ENCODE measurements at regions not wholly inside any gene's neighbourhood (a gene's known extent, or its start where the extent isn't known, plus 50 kb on each side); places are given as distances from the start of the nearest gene placed in this dataset.

GRCh38 chr5:124253203-124253810 lies 493.1 kb downstream of the ZNF608 start (continued):
- TF ChIP-seq CEBPG (CRISPR knock-in tag; IDR thresholded peaks at IDR 0.05), result no peak
- TF ChIP-seq CEBPG (tag; conservative IDR thresholded peaks at IDR 0.05 in 1 of 2, IDR thresholded peaks at IDR 0.05 in 1 of 2), result no peak
- no peak for TF ChIP-seq ZNF436 (CRISPR knock-in tag; IDR thresholded peaks at IDR 0.05)
- no peak for TF ChIP-seq STAT6 (CRISPR knock-in tag; IDR thresholded peaks at IDR 0.05)
- no peak for TF ChIP-seq HDAC2 (IDR thresholded peaks at IDR 0.05)
- no peak for TF ChIP-seq ZNF644 (tag; IDR thresholded peaks at IDR 0.05; ENCODE audit: low read depth)
- no peak for TF ChIP-seq PML (IDR thresholded peaks at IDR 0.05; ENCODE audit: low read length)

- Histone ChIP-seq H3K36me3 (ENCODE audit: control insufficient read depth, insufficient read depth, low read length) (no peaks in the 10 kb centered on the region), H3K79me2 (ENCODE audit: control insufficient read depth, insufficient read depth, low read length) (no peaks in the 10 kb centered on the region), H4K20me1 (replicated peaks; ENCODE audit: control insufficient read depth, insufficient read depth, low read length) (no peaks in the 10 kb centered on the region), H3K4me3 (no peak overlapping the region), H3K27me3 (ENCODE audit: control insufficient read depth in 2 of 2, insufficient read depth in 2 of 2, low read length in 2 of 2) (no peaks in the 10 kb centered on the region), H3K27ac (ENCODE audit: extremely low read depth, low read depth, low read length) (no peak overlapping the region), H3K9ac (ENCODE audit: insufficient read depth in 1 of 2, low read depth in 2 of 2, low read length in 2 of 2) (no peak overlapping the region), H3K9me1 (ENCODE audit: control insufficient read depth, insufficient read depth, low read length) (no peaks in the 10 kb centered on the region), H2AFZ (ENCODE audit: low read depth, low read length) (no peak overlapping the region), H3K4me1 (replicated peaks in 1 of 2; ENCODE audit: control insufficient read depth in 2 of 2, insufficient read depth in 2 of 2, low read length in 2 of 2) (no peaks in the 10 kb centered on the region; a peak in 1 of 5 replicates), H3K9me3 (replicated peaks; ENCODE audit: control insufficient read depth, insufficient read depth, low read depth, low read length) (no peaks in the 10 kb centered on the region), H3K4me2 (ENCODE audit: insufficient read depth, low read length) (no peak overlapping the region)
- ChIA-PET CTCF (ENCODE audit: low intra/inter-chr PET ratio) (no interaction called here), POLR2A (no interaction called here)
- TF ChIP-seq SIN3A (IDR thresholded peaks at IDR 0.05; ENCODE audit: borderline replicate concordance in 2 of 2, control insufficient read depth in 1 of 2, low read depth in 2 of 2, low read length in 2 of 2) (no peak), ZNF785 (CRISPR knock-in tag; IDR thresholded peaks at IDR 0.05) (no peak), ZNF121 (CRISPR knock-in tag; conservative IDR thresholded peaks at IDR 0.05) (no peak), C11orf30 (IDR thresholded peaks at IDR 0.05; ENCODE audit: low read depth) (no peak), ILF3 (IDR thresholded peaks at IDR 0.05; ENCODE audit: borderline replicate concordance) (no peak), ZC3H8 (IDR thresholded peaks at IDR 0.05) (no peak), ETS2 (tag; IDR thresholded peaks at IDR 0.05; ENCODE audit: borderline replicate concordance, poor library complexity, severe bottlenecking) (no peak), KDM5B (IDR thresholded peaks at IDR 0.05; ENCODE audit: insufficient replicate concordance, low read depth, low read length) (no peak)
- WGBS (ENCODE audit: insufficient coverage, low coverage, missing lambda C conversion rate), result 0% methylated on average over 1 of the region's 1 CpG
- no peak for FAIRE-seq
- in situ Hi-C loops (cut with MboI), result no loop called here
- DNase-seq (ENCODE audit: extremely low read depth in 1 of 4, low spot score in 3 of 4), result no peak
- intact Hi-C loops (cut with micrococcal nuclease), result no loop called here
- no TSS peak for BruUV-seq (replicated peaks)
- ATAC-seq, result no peak
Observed at GRCh38 chr5:124252747-124253146, 493.7 kb downstream of the ZNF608 start.

Measured in K562 (cell line).